Ectodermal cell (in vitro differentiated cells): ENCODE measurements at regions not wholly inside any gene's neighbourhood (a gene's known extent, or its start where the extent isn't known, plus 50 kb on each side); places are given as distances from the start of the nearest gene placed in this dataset.

Experiments used
- H3K27ac ChIP-seq: 2 replicates; pipeline ENCODE4 v1.7.0; 2013; ENCODE audit warnings: mild to moderate bottlenecking, low read depth, low read length; ENCODE audit not compliant: insufficient read depth, poor library complexity, severe bottlenecking
- H3K27me3 ChIP-seq: 2 replicates; pipeline ENCODE4 v1.7.0; 2013; ENCODE audit warnings: mild to moderate bottlenecking, low read length; ENCODE audit not compliant: insufficient read depth, control insufficient read depth, poor library complexity, severe bottlenecking
- H3K36me3 ChIP-seq: one replicate; pipeline ENCODE4 v1.7.0; 2013; ENCODE audit warnings: low read length; ENCODE audit not compliant: control insufficient read depth, insufficient read depth
- H3K4me1 ChIP-seq: one replicate; pipeline ENCODE4 v1.7.0; 2013; ENCODE audit warnings: low read length; ENCODE audit not compliant: control insufficient read depth, insufficient read depth
- H3K4me3 ChIP-seq: 2 replicates; pipeline ENCODE4 v1.7.0; 2013; ENCODE audit warnings: low read depth, low read length, control low read depth; ENCODE audit not compliant: insufficient read depth
- H3K9me3 ChIP-seq: 2 replicates; pipeline ENCODE4 v1.7.0; 2013; ENCODE audit warnings: mild to moderate bottlenecking, low read length, moderate library complexity; ENCODE audit not compliant: control insufficient read depth
- WGBS, 2 experiments: methylation state at CpG; one replicate each; pipeline ENCODE4 v1.1.7; 2013; ENCODE audit warnings: missing lambda C conversion rate in 2 of 2; 5-methylcytosine and 5-hydroxymethylcytosine counted together

GRCh38 chr21:18908641-18909040 lies 505.1 kb upstream of the TMPRSS15 start:
- H3K27me3 ChIP-seq, result no peaks in the 10 kb centered on the region
- no peaks in the 10 kb centered on the region for H3K9me3 ChIP-seq
- H3K36me3 ChIP-seq, result no peaks in the 10 kb centered on the region
- no peak overlapping the region for H3K4me3 ChIP-seq
- no peaks in the 10 kb centered on the region for H3K4me1 ChIP-seq
- no peak overlapping the region for H3K27ac ChIP-seq
- 92 to 97% methylated on average over 4 of the region's 4 CpGs for WGBS, 2 experiments

GRCh38 chr21:18913914-18914313 lies 510.3 kb upstream of the TMPRSS15 start:
- no peaks in the 10 kb centered on the region for H3K27me3 ChIP-seq
- WGBS, 2 experiments, result 90 to 94% methylated on average over 4 of the region's 4 CpGs
- H3K9me3 ChIP-seq, result no peaks in the 10 kb centered on the region
- no peak overlapping the region for H3K27ac ChIP-seq
- no peaks in the 10 kb centered on the region for H3K4me1 ChIP-seq
- no peaks in the 10 kb centered on the region for H3K36me3 ChIP-seq
- H3K4me3 ChIP-seq, result no peak overlapping the region

GRCh38 chr21:18914570-18914969 lies 511.0 kb upstream of the TMPRSS15 start:
- Histone ChIP-seq H3K27ac (no peak overlapping the region), H3K27me3 (no peaks in the 10 kb centered on the region), H3K9me3 (no peaks in the 10 kb centered on the region), H3K4me3 (no peak overlapping the region), H3K36me3 (no peaks in the 10 kb centered on the region), H3K4me1 (no peaks in the 10 kb centered on the region)
- 96 to 100% methylated on average over 1 of the region's 2 CpGs for WGBS, 2 experiments

GRCh38 chr21:18917622-18918021 lies 514.0 kb upstream of the TMPRSS15 start:
- H3K27ac ChIP-seq, result no peak overlapping the region
- no peaks in the 10 kb centered on the region for H3K27me3 ChIP-seq
- 92 to 95% methylated on average over 6 of the region's 6 CpGs for WGBS, 2 experiments
- no peaks in the 10 kb centered on the region for H3K36me3 ChIP-seq
- no peak overlapping the region for H3K4me3 ChIP-seq
- no peaks in the 10 kb centered on the region for H3K9me3 ChIP-seq
- H3K4me1 ChIP-seq, result no peaks in the 10 kb centered on the region

GRCh38 chr21:18931237-18931636 lies 527.7 kb upstream of the TMPRSS15 start:
- Histone ChIP-seq H3K27ac (no peak overlapping the region), H3K9me3 (no peaks in the 10 kb centered on the region), H3K4me3 (no peak overlapping the region), H3K27me3 (no peaks in the 10 kb centered on the region), H3K36me3 (no peaks in the 10 kb centered on the region), H3K4me1 (no peaks in the 10 kb centered on the region)

GRCh38 chr21:18937337-18937736 lies 533.8 kb upstream of the TMPRSS15 start:
- H3K9me3 ChIP-seq, result no peaks in the 10 kb centered on the region
- no peak overlapping the region for H3K27ac ChIP-seq
- no peaks in the 10 kb centered on the region for H3K4me1 ChIP-seq
- H3K36me3 ChIP-seq, result no peaks in the 10 kb centered on the region
- H3K27me3 ChIP-seq, result no peaks in the 10 kb centered on the region
- H3K4me3 ChIP-seq, result no peak overlapping the region
- WGBS, 2 experiments, result 92 to 95% methylated on average over 7 of the region's 7 CpGs

GRCh38 chr21:18940791-18941190 lies 537.2 kb upstream of the TMPRSS15 start:
- Histone ChIP-seq H3K36me3 (no peaks in the 10 kb centered on the region), H3K4me1 (no peaks in the 10 kb centered on the region), H3K9me3 (no peaks in the 10 kb centered on the region), H3K27ac (no peak overlapping the region), H3K27me3 (no peaks in the 10 kb centered on the region), H3K4me3 (no peak overlapping the region)
- WGBS, 2 experiments, result 91 to 93% methylated on average over 4 of the region's 4 CpGs

- Histone ChIP-seq H3K27me3 (no peaks in the 10 kb centered on the region), H3K4me3 (no peak overlapping the region), H3K36me3 (no peaks in the 10 kb centered on the region), H3K4me1 (peaks cover 5% of the 10 kb centered on the region), H3K27ac (no peak overlapping the region), H3K9me3 (no peaks in the 10 kb centered on the region)
- WGBS, 2 experiments, result 87 to 91% methylated on average over 11 to 12 of the region's 13 CpGs
These were observed 546.6 kb upstream of the TMPRSS15 start for GRCh38 chr21:18950045-18950740.

GRCh38 chr21:18951271-18952038 lies 547.9 kb upstream of the TMPRSS15 start:
- no peaks in the 10 kb centered on the region for H3K36me3 ChIP-seq
- H3K27ac ChIP-seq, result no peak overlapping the region
- no peaks in the 10 kb centered on the region for H3K9me3 ChIP-seq
- H3K27me3 ChIP-seq, result no peaks in the 10 kb centered on the region
- H3K4me1 ChIP-seq, result peaks cover 5% of the 10 kb centered on the region
- no peak overlapping the region for H3K4me3 ChIP-seq
- 62 to 66% methylated on average over 14 of the region's 14 CpGs for WGBS, 2 experiments

GRCh38 chr21:18954441-18954844 lies 550.9 kb upstream of the TMPRSS15 start:
- H3K4me3 ChIP-seq, result no peak overlapping the region
- no peaks in the 10 kb centered on the region for H3K36me3 ChIP-seq
- H3K27ac ChIP-seq, result no peak overlapping the region
- H3K4me1 ChIP-seq, result peaks cover 5% of the 10 kb centered on the region
- no peaks in the 10 kb centered on the region for H3K9me3 ChIP-seq
- no peaks in the 10 kb centered on the region for H3K27me3 ChIP-seq
